Liver (tissue), 2 donors: ENCODE measurements at regions not wholly inside any gene's neighbourhood (a gene's known extent, or its start where the extent isn't known, plus 50 kb on each side); places are given as distances from the start of the nearest gene placed in this dataset.

Source experiments
- CTCF ChIP-seq: fragments of 150-350 bp; IDR thresholded peaks from 2 replicates; pipeline ENCODE4 v1.5.1; 2017; ENCODE audit warnings: improper control_type of control experiment, low read depth, low read length; ENCODE audit not compliant: missing input control
- REST ChIP-seq: IDR thresholded peaks from 2 replicates; pipeline ENCODE4 v1.6.1; 2016; ENCODE audit warnings: antibody characterized with exemption, mild to moderate bottlenecking
- donor health status: healthy.

DNA sequence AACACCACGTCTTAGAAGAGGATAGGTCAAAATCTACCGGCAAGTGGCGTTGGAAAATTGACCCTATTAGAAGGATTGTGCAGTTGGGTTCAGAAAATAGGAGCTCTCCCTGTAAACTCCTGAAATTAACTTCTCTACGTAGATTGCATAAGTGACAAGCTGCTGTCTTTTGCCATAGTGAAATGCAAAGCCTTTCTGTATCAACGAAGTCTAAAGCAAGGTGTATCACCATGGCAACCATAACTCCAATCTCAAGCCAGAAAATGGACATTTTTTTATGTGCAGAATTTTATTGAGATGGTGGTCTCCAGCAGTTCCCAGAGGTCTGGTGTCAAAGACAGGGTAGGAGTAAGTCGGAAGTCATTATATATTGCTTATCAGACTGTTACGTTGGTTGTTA, 367.7 kb upstream of the NOVA1 start:
- no peak for TF ChIP-seq CTCF
- TF ChIP-seq REST: no peak
